ENCODE measurements at regions not wholly inside any gene's neighbourhood (a gene's known extent, or its start where the extent isn't known, plus 50 kb on each side); places are given as distances from the start of the nearest gene placed in this dataset.
"Not testable (repeated sequence)": the region's sequence is repeated elsewhere in the genome, so short reads cannot be mapped to it uniquely, and the experiment has no call there.

DNA sequence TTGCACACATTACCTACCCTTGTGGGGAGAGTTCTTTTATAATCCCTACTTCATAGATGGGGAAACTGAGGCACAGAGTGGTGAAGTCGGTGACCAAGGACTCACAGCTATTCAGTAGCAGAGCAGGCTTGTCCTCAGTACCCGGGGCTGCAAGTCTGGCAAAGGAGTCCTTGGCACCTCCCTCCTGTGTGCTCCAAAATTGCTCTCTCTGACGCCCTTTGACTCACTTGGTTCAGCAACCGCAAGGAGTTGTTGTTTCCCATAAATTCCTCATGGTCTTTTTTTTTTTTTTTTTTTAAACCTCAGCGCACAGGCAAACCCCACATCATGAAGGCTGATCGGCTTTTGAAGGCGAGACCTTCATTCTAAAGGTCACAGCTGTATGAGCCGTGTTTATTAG, 143.2 kb downstream of the CEBPB start:
- ChIA-PET CTCF (no interaction called here), POLR2A (no interaction called here)

DNA sequence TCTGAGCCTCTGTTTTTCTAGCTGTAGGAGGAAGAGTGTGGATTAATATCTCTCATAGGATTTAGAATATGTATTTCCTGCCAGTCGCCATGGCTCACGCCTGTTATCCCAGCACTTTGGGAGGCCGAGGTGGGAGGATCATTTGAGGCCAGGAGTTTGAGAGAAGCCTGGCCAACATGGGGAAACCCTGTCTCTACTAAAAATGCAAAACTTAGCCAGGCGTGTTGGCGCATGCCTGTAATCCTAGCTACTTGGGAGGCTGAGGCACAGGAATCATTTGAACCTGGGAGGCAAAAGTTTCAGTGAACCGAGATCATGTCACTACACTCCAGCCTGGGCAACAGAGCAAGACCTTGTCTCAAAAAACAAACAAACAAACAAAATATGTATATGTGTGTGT, 143.9 kb downstream of the CEBPB start:
- CTCF ChIA-PET, result interaction anchor here (0.6 kb wide), 1 partner anchor 32 kb away, joined by 5 read pairs; no protein-coding TSS in a partner anchor

GRCh38 chr20:50335105-50335504, 144.5 kb downstream of the CEBPB start:
- CTCF ChIA-PET, result interaction anchor here (0.6 kb wide), 1 partner anchor 32 kb away, joined by 5 read pairs; no protein-coding TSS in a partner anchor
- POLR2A ChIA-PET, result no interaction called here

More for the DNA sequence above, 143.9 kb downstream of the CEBPB start:
- POLR2A ChIA-PET, result not testable (repeated sequence)

- ChIA-PET CTCF (no interaction called here), POLR2A (no interaction called here)
Measured at GRCh38 chr20:50335866-50336265, 145.2 kb downstream of the CEBPB start.

DNA sequence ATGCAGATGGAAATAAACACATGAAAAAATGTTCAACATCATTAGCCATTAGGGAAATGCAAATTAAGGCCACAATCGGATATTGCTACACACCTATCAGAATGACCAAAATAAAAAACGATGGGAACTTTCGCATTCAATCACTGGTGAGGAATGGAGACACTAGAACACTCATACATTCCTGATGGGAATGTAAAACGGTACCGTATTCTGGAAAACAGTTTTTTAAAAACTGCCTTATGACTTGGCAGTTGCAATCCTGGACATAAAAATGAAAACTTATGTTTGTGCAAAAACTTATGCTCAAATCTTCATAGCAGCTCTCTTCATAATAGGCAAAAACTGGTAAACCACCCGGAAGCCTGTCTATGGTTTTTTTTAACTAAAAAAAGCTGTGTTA, 146.0 kb downstream of the CEBPB start:
- ChIA-PET CTCF (no interaction called here), POLR2A (no interaction called here)

GRCh38 chr20:50337521-50338466, 147.2 kb downstream of the CEBPB start:
- ChIA-PET CTCF (interaction anchor here (0.8 to 2.5 kb wide), 5 partner anchors 11 to 167 kb away, joined by 3 to 5 read pairs (median 3); no protein-coding TSS in a partner anchor), POLR2A (interaction anchor here (1.3 to 1.9 kb wide), 2 partner anchors 12 to 146 kb away, joined by 3 to 5 read pairs; no protein-coding TSS in a partner anchor)

DNA sequence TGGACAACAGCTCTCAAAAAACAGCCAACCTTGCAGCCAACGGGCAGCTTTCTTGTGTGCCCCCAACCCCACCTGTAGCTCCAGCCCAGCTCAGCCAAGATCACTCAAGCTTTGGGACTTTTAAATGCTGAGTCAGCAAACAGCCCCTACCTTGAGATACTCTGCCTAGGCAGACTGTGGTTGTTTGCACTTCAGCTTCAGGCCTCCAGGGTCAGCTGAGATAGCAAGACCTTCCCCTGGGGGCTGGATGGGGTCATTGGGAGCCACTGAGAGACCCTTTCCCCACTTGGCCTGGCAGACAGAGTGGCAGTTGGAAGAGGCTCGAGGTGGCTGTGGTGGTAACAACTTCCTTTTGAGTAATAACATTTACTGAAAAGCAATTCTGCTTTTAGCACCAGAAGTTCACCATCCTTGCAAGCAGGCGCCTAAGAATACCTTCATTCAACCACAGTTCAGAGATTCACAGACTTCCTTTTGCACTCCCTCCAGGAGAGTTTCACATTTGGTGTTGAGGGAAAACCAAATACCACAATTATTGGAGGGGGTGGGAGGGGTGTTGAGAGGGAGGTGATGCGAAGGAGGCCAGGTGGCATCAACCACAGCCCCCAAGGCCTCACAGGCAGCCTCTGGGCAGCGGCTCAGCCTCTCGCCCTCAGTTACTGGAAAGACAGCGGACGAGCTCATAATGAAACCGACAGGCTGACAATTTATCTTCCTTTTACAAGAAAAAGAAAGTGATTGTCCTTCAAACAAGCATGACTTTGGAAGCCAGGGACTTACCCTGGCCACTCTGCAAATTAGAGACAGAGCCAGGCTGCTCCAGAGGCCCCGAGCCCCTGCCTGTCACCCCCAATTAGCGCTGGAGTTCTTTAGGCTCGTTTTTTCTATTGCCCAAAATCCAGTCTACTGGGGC, 148.1 kb downstream of the CEBPB start:
- ChIA-PET CTCF (interaction anchor here (0.6 to 2.5 kb wide), 8 partner anchors 10 to 279 kb away, joined by 3 to 5 read pairs (median 3); partner anchors contain the start of gene CEBPB), POLR2A (interaction anchor here (0.7 to 1.9 kb wide), 3 partner anchors 11 to 563 kb away, joined by 3 to 5 read pairs (median 3); no protein-coding TSS in a partner anchor)

- ChIA-PET POLR2A (interaction anchor here (0.5 to 1.9 kb wide), 5 partner anchors 10 to 563 kb away, joined by 3 to 5 read pairs (median 3); no protein-coding TSS in a partner anchor), CTCF (interaction anchor here (0.6 to 2.5 kb wide), 5 partner anchors 9 to 149 kb away, joined by 3 to 5 read pairs (median 3); partner anchors contain the start of gene CEBPB)
Measured at GRCh38 chr20:50339466-50339901, 148.9 kb downstream of the CEBPB start.

DNA sequence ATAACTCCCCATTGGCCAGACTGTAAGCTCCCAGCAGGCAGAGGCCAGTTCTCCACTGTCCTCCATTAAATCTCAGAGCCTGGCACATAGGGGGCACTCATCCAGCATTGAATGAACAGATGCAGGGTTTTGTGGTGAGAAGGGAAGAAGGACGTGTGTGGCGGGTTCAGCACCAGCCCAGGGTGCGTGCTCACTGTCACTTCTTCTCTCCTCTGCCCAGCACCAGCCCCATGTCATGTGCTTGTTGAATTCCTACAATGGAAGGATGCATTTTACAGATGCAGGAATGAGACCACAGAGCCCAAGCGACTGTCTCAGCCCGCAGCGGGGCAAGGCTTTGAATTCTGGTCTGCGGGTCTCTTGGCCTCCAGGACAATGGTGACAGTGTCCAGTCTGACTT, 149.9 kb downstream of the CEBPB start:
- CTCF ChIA-PET, result no interaction called here
- POLR2A ChIA-PET, result interaction anchor here (0.8 kb wide), 1 partner anchor 150 kb away, joined by 3 read pairs; the partner anchor contains the start of gene CEBPB

GRCh38 chr20:50341050-50341449, 150.4 kb downstream of the CEBPB start:
- POLR2A ChIA-PET, result interaction anchor here (0.8 kb wide), 1 partner anchor 150 kb away, joined by 3 read pairs; the partner anchor contains the start of gene CEBPB
- CTCF ChIA-PET, result no interaction called here

GRCh38 chr20:50341880-50342637, 151.4 kb downstream of the CEBPB start:
- CTCF ChIA-PET, result no interaction called here
- POLR2A ChIA-PET, result no interaction called here

DNA sequence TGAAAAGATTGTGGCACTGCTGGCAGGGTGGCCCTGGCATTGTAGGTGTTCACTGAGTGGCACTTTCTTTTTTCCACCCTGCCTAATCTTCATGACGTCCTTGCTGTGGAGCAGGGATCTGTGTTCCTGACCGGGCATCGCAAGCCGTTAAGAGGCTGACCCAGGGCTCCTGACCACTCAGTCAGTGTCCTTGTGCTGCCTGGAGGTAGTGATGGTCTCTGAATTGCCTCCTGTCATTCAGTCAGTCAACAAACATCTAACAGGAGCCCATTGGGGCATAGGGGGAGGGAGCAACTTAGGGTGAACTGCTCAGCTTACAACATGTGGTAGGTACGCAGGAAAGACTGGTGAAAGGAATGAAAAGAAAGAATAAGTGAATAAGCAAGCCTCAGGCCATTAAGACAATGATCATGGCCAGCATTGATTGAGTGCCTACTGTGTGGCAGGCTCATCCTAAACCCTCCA, 152.0 kb downstream of the CEBPB start:
- ChIA-PET CTCF (no interaction called here), POLR2A (no interaction called here)

DNA sequence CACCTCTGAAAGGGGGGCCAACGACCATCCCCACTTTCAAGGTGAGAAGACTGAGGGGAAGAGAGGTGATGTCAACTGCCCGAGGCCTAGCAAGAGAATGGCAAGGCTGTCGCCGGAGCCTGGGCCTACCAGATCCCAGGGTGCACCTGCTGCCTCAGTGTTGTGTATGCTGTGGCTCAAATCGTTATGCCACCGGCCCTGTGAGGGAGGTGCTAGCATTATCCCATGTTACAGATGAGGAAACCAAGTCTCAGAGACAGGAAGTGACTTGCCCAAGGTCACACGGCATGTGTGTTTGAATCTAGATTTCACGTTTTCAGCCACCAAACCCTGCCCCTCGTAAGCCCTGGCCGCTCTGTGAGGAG, 152.5 kb downstream of the CEBPB start:
- POLR2A ChIA-PET, result no interaction called here
- CTCF ChIA-PET, result no interaction called here

- POLR2A ChIA-PET, result no interaction called here
- CTCF ChIA-PET, result no interaction called here
Measured at GRCh38 chr20:50343490-50344179, 153.0 kb downstream of the CEBPB start.

GRCh38 chr20:50344232-50345071, 153.8 kb downstream of the CEBPB start:
- CTCF ChIA-PET, result interaction anchor here (1.2 kb wide), 1 partner anchor 120 kb away, joined by 3 read pairs; no protein-coding TSS in a partner anchor
- POLR2A ChIA-PET, result no interaction called here

GRCh38 chr20:50345712-50346373, 155.2 kb downstream of the CEBPB start:
- CTCF ChIA-PET, result interaction anchor here (0.8 to 1.2 kb wide), 2 partner anchors 118 to 156 kb away, joined by 3 read pairs; no protein-coding TSS in a partner anchor
- POLR2A ChIA-PET, result no interaction called here
